Suprapubic skin (tissue), 4 donors: ENCODE measurements at regions not wholly inside any gene's neighbourhood (a gene's known extent, or its start where the extent isn't known, plus 50 kb on each side); places are given as distances from the start of the nearest gene placed in this dataset.

ENCODE experiments used
- DNase-seq, 2 donors: peaks; one replicate each; pipeline ENCODE4 v3.0.0-alpha.2; 2019; ENCODE audit warnings: low spot score in 2 of 2
- H3K27ac ChIP-seq: fragments of 200-600 bp; sonication (generic); one replicate; pipeline ENCODE4 v1.5.1; 2019
- H3K27me3 ChIP-seq: fragments of 200-600 bp; sonication (generic); one replicate; pipeline ENCODE4 v1.5.1; 2019
- H3K36me3 ChIP-seq: fragments of 200-600 bp; sonication (generic); one replicate; pipeline ENCODE4 v1.5.1; 2019
- H3K4me1 ChIP-seq: fragments of 200-600 bp; sonication (generic); one replicate; pipeline ENCODE4 v1.5.1; 2019
- H3K4me3 ChIP-seq: fragments of 200-600 bp; sonication (generic); one replicate; pipeline ENCODE4 v1.5.1; 2019; ENCODE audit warnings: mild to moderate bottlenecking
- H3K9me3 ChIP-seq: fragments of 200-600 bp; sonication (generic); one replicate; pipeline ENCODE4 v1.5.1; 2019
- EP300 ChIP-seq: sonication (generic); formaldehyde crosslinking; IDR thresholded peaks from one replicate; pipeline ENCODE4 v1.6.1; 2017; ENCODE audit warnings: antibody characterized with exemption
- POLR2A ChIP-seq, 2 donors: fragments of 450-650 bp; IDR thresholded peaks; one replicate each; pipeline ENCODE4 v1.6.1; 2017; ENCODE audit warnings: antibody characterized with exemption in 2 of 2, mild to moderate bottlenecking in 2 of 2, moderate library complexity in 2 of 2
- POLR2AphosphoS5 ChIP-seq, 3 donors: sonication (generic); formaldehyde crosslinking; IDR thresholded peaks; one replicate each; pipeline ENCODE4 v1.6.1; 2017; ENCODE audit warnings: antibody characterized with exemption in 3 of 3
- WGBS: methylation state at CpG from one replicate; pipeline ENCODE4 v1.1.5; 2018; 5-methylcytosine and 5-hydroxymethylcytosine counted together
- TF ChIP-seq, protein P1 (sequence below), 2 donors: fragments of 200-600 bp in 1 of 2; fragments of 450-650 bp in 1 of 2; sonication (generic) in 1 of 2; IDR thresholded peaks; one replicate each; pipeline ENCODE4 v1.5.1; 2016 to 2019; ENCODE audit warnings: antibody characterized with exemption in 2 of 2, mild to moderate bottlenecking in 1 of 2, moderate library complexity in 1 of 2

DNA sequence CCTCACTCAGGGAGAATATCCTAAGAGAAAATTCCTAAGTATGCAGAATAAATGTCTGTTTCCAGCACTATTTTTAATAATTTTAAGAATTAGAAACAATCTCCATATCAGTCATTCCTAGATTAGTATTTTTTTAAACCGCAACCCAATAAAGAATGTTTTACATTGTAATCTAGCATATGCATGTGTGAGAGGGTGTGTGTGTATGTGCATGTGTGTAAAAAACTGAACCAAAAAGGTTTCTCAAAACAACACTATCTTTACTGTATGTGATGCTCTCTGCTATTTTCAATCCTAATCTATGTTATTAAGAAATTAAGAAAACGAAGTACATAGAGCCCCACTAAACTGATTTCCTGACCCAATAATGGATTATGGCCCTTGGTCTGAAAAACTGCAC, 90.6 kb upstream of the AKIP1 start:
- 71% methylated on average over 2 of the region's 2 CpGs for WGBS
- H3K4me3 ChIP-seq: no peak overlapping the region
- H3K36me3 ChIP-seq: no peaks in the 10 kb centered on the region
- no peaks in the 10 kb centered on the region for H3K4me1 ChIP-seq
- no peaks in the 10 kb centered on the region for H3K27me3 ChIP-seq
- no peaks in the 10 kb centered on the region for H3K9me3 ChIP-seq
- H3K27ac ChIP-seq: no peak overlapping the region
- TF ChIP-seq, protein P1, sequence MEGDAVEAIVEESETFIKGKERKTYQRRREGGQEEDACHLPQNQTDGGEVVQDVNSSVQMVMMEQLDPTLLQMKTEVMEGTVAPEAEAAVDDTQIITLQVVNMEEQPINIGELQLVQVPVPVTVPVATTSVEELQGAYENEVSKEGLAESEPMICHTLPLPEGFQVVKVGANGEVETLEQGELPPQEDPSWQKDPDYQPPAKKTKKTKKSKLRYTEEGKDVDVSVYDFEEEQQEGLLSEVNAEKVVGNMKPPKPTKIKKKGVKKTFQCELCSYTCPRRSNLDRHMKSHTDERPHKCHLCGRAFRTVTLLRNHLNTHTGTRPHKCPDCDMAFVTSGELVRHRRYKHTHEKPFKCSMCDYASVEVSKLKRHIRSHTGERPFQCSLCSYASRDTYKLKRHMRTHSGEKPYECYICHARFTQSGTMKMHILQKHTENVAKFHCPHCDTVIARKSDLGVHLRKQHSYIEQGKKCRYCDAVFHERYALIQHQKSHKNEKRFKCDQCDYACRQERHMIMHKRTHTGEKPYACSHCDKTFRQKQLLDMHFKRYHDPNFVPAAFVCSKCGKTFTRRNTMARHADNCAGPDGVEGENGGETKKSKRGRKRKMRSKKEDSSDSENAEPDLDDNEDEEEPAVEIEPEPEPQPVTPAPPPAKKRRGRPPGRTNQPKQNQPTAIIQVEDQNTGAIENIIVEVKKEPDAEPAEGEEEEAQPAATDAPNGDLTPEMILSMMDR (IDR thresholded peaks at IDR 0.05): no peak
- TF ChIP-seq POLR2AphosphoS5 (IDR thresholded peaks at IDR 0.05) (no peak), POLR2A (IDR thresholded peaks at IDR 0.05) (no peak), EP300 (no peak)
- DNase-seq: no peak

DNA sequence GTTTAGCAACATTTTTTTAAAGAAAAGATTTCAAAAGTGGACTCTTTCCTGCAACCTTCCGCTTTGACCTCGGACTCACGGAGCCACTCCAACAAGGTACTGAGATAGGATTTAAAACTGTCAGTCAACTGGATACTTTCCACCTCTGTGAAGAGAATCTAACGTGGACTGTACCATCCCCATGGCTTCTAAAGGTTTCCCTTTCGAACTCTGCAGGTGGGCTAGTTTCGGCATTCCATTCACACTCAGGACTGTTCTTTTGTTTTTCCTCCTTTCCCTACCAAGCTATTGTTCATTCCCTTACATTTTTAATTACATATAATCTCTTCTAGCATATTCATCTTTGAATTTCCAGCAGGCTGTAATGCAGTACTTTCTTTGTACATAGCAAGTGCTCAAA, 88.5 kb upstream of the AKIP1 start:
- no peak for DNase-seq
- H3K27ac ChIP-seq: no peak overlapping the region
- no peaks in the 10 kb centered on the region for H3K9me3 ChIP-seq
- H3K4me3 ChIP-seq: no peak overlapping the region
- H3K36me3 ChIP-seq: no peaks in the 10 kb centered on the region
- 82% methylated on average over 6 of the region's 6 CpGs for WGBS
- H3K27me3 ChIP-seq: no peaks in the 10 kb centered on the region
- H3K4me1 ChIP-seq: no peaks in the 10 kb centered on the region
- TF ChIP-seq, protein P1 (IDR thresholded peaks at IDR 0.05): no peak
- TF ChIP-seq EP300 (no peak), POLR2A (IDR thresholded peaks at IDR 0.05) (no peak), POLR2AphosphoS5 (IDR thresholded peaks at IDR 0.05) (no peak)

DNA sequence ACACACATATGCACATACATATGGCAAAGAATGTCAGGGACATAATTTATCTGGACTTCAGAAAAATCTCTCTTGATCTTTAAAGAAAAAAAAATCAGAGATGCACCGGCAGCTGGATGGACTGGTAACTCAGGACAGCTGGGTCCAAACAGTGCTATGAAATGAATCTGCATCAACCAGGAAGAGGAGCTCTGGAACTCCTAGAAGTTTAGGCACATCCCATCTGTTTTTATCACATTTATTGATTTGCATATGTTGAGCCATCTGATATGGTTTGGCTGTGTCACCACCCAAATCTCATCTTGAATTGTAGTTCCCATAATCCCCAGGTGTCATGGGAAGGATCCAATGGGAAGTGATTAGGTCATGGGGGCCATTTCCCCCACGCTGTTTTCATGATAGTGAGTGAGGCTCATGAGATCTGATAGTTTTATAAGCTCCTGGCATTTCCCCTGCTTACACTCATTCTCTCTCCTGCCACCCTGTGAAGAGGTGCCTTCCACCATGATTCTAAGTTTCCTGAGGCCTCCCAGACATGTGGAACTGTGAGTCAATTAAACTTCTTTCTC, 87.7 kb upstream of the AKIP1 start:
- TF ChIP-seq, protein P1 (IDR thresholded peaks at IDR 0.05): no peak
- no peak for TF ChIP-seq POLR2A (IDR thresholded peaks at IDR 0.05)
- TF ChIP-seq EP300: no peak
- no peak for TF ChIP-seq POLR2AphosphoS5 (IDR thresholded peaks at IDR 0.05)
- Histone ChIP-seq H3K36me3 (no peaks in the 10 kb centered on the region), H3K4me3 (no peak overlapping the region), H3K27ac (no peak overlapping the region), H3K27me3 (no peaks in the 10 kb centered on the region), H3K4me1 (no peaks in the 10 kb centered on the region), H3K9me3 (no peaks in the 10 kb centered on the region)
- peak in 1 of 2 donors; percentile 4 for DNase-seq
- 58% methylated on average over 2 of the region's 2 CpGs for WGBS

GRCh38 chr11:8826139-8826786, 84.7 kb upstream of the AKIP1 start:
- H3K9me3 ChIP-seq: no peaks in the 10 kb centered on the region
- no peaks in the 10 kb centered on the region for H3K27me3 ChIP-seq
- peak in 1 of 2 donors; percentile 43 for DNase-seq
- TF ChIP-seq POLR2AphosphoS5 (IDR thresholded peaks at IDR 0.05): no peak
- TF ChIP-seq, protein P1 (IDR thresholded peaks at IDR 0.05): no peak
- TF ChIP-seq EP300: no peak
- no peak for TF ChIP-seq POLR2A (IDR thresholded peaks at IDR 0.05)
- H3K4me3 ChIP-seq: no peak overlapping the region
- H3K36me3 ChIP-seq: no peaks in the 10 kb centered on the region
- H3K27ac ChIP-seq: no peak overlapping the region
- whole genome bisulfite sequencing: 80% methylated on average over 6 of the region's 6 CpGs
- no peaks in the 10 kb centered on the region for H3K4me1 ChIP-seq

DNA sequence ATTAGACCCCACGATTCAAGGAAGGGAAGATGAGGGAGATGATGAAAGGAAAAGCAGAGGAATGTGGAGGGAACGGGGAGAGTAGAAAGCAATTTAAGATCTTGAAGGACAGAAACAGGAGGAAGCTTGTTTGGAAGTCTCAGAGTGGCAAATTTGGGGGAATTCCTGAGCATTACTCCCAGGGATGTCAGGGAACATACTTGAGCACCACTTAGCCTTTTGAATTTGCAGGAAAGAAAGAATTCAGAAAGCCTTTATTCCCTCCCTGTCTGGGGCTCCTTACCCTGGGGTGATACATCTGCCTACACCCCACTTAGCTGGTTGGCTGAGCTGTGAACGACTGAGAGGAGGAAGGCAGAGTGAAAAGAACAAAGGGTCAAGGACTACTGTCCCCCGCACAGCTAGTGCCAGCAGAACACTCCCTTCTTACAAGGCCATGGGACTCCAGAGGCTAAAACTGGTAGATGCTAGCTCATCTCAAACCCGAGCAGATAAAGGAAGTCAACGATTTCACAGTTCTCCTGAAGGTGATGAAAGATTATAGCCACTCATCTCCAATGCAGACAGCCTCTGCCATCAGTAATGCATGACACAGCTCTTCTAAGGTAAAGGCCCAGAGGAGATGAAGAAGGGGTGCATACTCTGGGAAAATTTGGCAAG, 84.0 kb upstream of the AKIP1 start:
- Histone ChIP-seq H3K36me3 (no peaks in the 10 kb centered on the region), H3K27ac (no peak overlapping the region), H3K27me3 (no peaks in the 10 kb centered on the region), H3K4me3 (no peak overlapping the region), H3K4me1 (peaks cover 4% of the 10 kb centered on the region), H3K9me3 (no peaks in the 10 kb centered on the region)
- TF ChIP-seq, protein P1 (IDR thresholded peaks at IDR 0.05): no peak
- TF ChIP-seq EP300 (no peak), POLR2A (IDR thresholded peaks at IDR 0.05) (no peak), POLR2AphosphoS5 (IDR thresholded peaks at IDR 0.05) (no peak)
- DNase-seq: no peak
- WGBS: 79% methylated on average over 6 of the region's 6 CpGs
